GM19455 (cell line): ENCODE measurements at regions not wholly inside any gene's neighbourhood (a gene's known extent, or its start where the extent isn't known, plus 50 kb on each side); places are given as distances from the start of the nearest gene placed in this dataset.
"Not testable (repeated sequence)": the region's sequence is repeated elsewhere in the genome, so short reads cannot be mapped to it uniquely, and the experiment has no call there.

Experiments used
- ATAC-seq: cut with Tn5 transposase; IDR thresholded peaks from one replicate; pipeline ENCODE4 v1.9.1; 2021; ENCODE audit not compliant: unreplicated experiment

- no peak for ATAC-seq
These were observed 469.6 kb upstream of the NRG3 start for GRCh38 chr10:81405399-81405798.

GRCh38 chr10:81414038-81414437 is 461.0 kb upstream of the NRG3 start:
- no peak for ATAC-seq

- no peak for ATAC-seq
These were observed 448.3 kb upstream of the NRG3 start for GRCh38 chr10:81426722-81427121.

GRCh38 chr10:81428456-81429134 is 446.4 kb upstream of the NRG3 start:
- ATAC-seq = no peak

GRCh38 chr10:81439445-81439844 is 435.5 kb upstream of the NRG3 start:
- no peak for ATAC-seq

- ATAC-seq = not testable (repeated sequence)
These were observed 433.4 kb upstream of the NRG3 start for GRCh38 chr10:81441624-81442023.

GRCh38 chr10:81444242-81444929 is 430.6 kb upstream of the NRG3 start:
- ATAC-seq = no peak

- ATAC-seq = no peak
These were observed 424.3 kb upstream of the NRG3 start for GRCh38 chr10:81450651-81451050.

- no peak for ATAC-seq
These were observed 402.0 kb upstream of the NRG3 start for GRCh38 chr10:81472927-81473470.

GRCh38 chr10:81473755-81474154 is 401.2 kb upstream of the NRG3 start:
- ATAC-seq = no peak

GRCh38 chr10:81479316-81479715 is 395.7 kb upstream of the NRG3 start:
- ATAC-seq = no peak

- no peak for ATAC-seq
These were observed 378.4 kb upstream of the NRG3 start for GRCh38 chr10:81496626-81497025.

GRCh38 chr10:81498011-81498551 is 376.9 kb upstream of the NRG3 start:
- no peak for ATAC-seq

- no peak for ATAC-seq
These were observed 372.2 kb upstream of the NRG3 start for GRCh38 chr10:81502677-81503359.

GRCh38 chr10:81505777-81506176 is 369.2 kb upstream of the NRG3 start:
- not testable (repeated sequence) for ATAC-seq

- ATAC-seq = no peak
These were observed 360.2 kb upstream of the NRG3 start for GRCh38 chr10:81514811-81515210.

- ATAC-seq = no peak
These were observed 354.3 kb upstream of the NRG3 start for GRCh38 chr10:81520688-81521087.

GRCh38 chr10:81524467-81524866 is 350.5 kb upstream of the NRG3 start:
- no peak for ATAC-seq

- no peak for ATAC-seq
These were observed 342.6 kb upstream of the NRG3 start for GRCh38 chr10:81532403-81532802.

GRCh38 chr10:81534991-81535390 is 340.0 kb upstream of the NRG3 start:
- ATAC-seq = no peak

- ATAC-seq = no peak
These were observed 333.5 kb upstream of the NRG3 start for GRCh38 chr10:81541517-81541916.

GRCh38 chr10:81546243-81546642 is 328.8 kb upstream of the NRG3 start:
- no peak for ATAC-seq
